ENCODE measurements at regions not wholly inside any gene's neighbourhood (a gene's known extent, or its start where the extent isn't known, plus 50 kb on each side); places are given as distances from the start of the nearest gene placed in this dataset.

GRCh38 chr5:5685737-5686136 lies 263.3 kb downstream of the ICE1 start:
- Histone ChIP-seq H3K27me3 (ENCODE audit: control insufficient read depth, low read length) (0 out of 2 replicates have a peak, but pooled peaks cover 3% of the 10 kb centered on the region), H3K27ac (ENCODE audit: low read depth, low read length) (no peak overlapping the region), H4K20me1 (ENCODE audit: control insufficient read depth, insufficient read depth, low read depth, low read length) (no peaks in the 10 kb centered on the region), H3K4me2 (ENCODE audit: low read length) (no peak overlapping the region), H3K4me3 (ENCODE audit: low read length) (no peak overlapping the region), H3K79me2 (ENCODE audit: control insufficient read depth, low read length) (no peaks in the 10 kb centered on the region), H3K4me1 (ENCODE audit: control insufficient read depth, low read length) (no peaks in the 10 kb centered on the region), H3K36me3 (ENCODE audit: control insufficient read depth, low read length) (no peaks in the 10 kb centered on the region), H3F3A (ENCODE audit: control insufficient read depth, insufficient read depth) (no peaks in the 10 kb centered on the region), H3K9me2 (replicated peaks; ENCODE audit: control insufficient read depth, low read length) (no peaks in the 10 kb centered on the region; the same call in 1 of the 2 replicates), H3K9me3 (ENCODE audit: control insufficient read depth, insufficient read depth, low read length) (no peaks in the 10 kb centered on the region)
- TF ChIP-seq CTCF (IDR thresholded peaks at IDR 0.05; ENCODE audit: low read depth, low read length, poor library complexity, severe bottlenecking) (no peak), EZH2phosphoT487 (IDR thresholded peaks at IDR 0.05; ENCODE audit: borderline replicate concordance, low read length) (no peak)

GRCh38 chr5:5683174-5683573 lies 260.7 kb downstream of the ICE1 start:
- H3K27ac ChIP-seq (ENCODE audit: low read depth, low read length): no peak overlapping the region
- H3K4me3 ChIP-seq (ENCODE audit: low read length): no peak overlapping the region
- no peak overlapping the region for H3K4me2 ChIP-seq (ENCODE audit: low read length)
- no peaks in the 10 kb centered on the region for H4K20me1 ChIP-seq (ENCODE audit: control insufficient read depth, insufficient read depth, low read depth, low read length)
- no peaks in the 10 kb centered on the region for H3K36me3 ChIP-seq (ENCODE audit: control insufficient read depth, low read length)
- no peaks in the 10 kb centered on the region for H3K4me1 ChIP-seq (ENCODE audit: control insufficient read depth, low read length)
- 0 out of 2 replicates have a peak, but pooled peaks cover 3% of the 10 kb centered on the region for H3K27me3 ChIP-seq (ENCODE audit: control insufficient read depth, low read length)
- no peaks in the 10 kb centered on the region for H3K79me2 ChIP-seq (ENCODE audit: control insufficient read depth, low read length)
- no peak for TF ChIP-seq EZH2phosphoT487 (IDR thresholded peaks at IDR 0.05; ENCODE audit: borderline replicate concordance, low read length)
- no peak for TF ChIP-seq CTCF (IDR thresholded peaks at IDR 0.05; ENCODE audit: low read depth, low read length, poor library complexity, severe bottlenecking)
- H3K9me2 ChIP-seq (replicated peaks; ENCODE audit: control insufficient read depth, low read length): no peaks in the 10 kb centered on the region
- H3F3A ChIP-seq (ENCODE audit: control insufficient read depth, insufficient read depth): no peaks in the 10 kb centered on the region
- no peaks in the 10 kb centered on the region; the same call in 1 of the 2 replicates for H3K9me3 ChIP-seq (ENCODE audit: control insufficient read depth, insufficient read depth, low read length)

- H4K20me1 ChIP-seq (ENCODE audit: control insufficient read depth, insufficient read depth, low read depth, low read length): no peaks in the 10 kb centered on the region
- H3K9me3 ChIP-seq (ENCODE audit: control insufficient read depth, insufficient read depth, low read length): peaks cover 4% of the 10 kb centered on the region; the same call in 1 of the 2 replicates
- H3K4me2 ChIP-seq (ENCODE audit: low read length): no peak overlapping the region
- H3K9me2 ChIP-seq (replicated peaks; ENCODE audit: control insufficient read depth, low read length): no peaks in the 10 kb centered on the region
- TF ChIP-seq CTCF (IDR thresholded peaks at IDR 0.05; ENCODE audit: low read depth, low read length, poor library complexity, severe bottlenecking) (no peak), EZH2phosphoT487 (IDR thresholded peaks at IDR 0.05; ENCODE audit: borderline replicate concordance, low read length) (no peak)
- H3K27me3 ChIP-seq (ENCODE audit: control insufficient read depth, low read length): no peaks in the 10 kb centered on the region
- no peaks in the 10 kb centered on the region for H3K79me2 ChIP-seq (ENCODE audit: control insufficient read depth, low read length)
- H3K4me3 ChIP-seq (ENCODE audit: low read length): no peak overlapping the region
- H3F3A ChIP-seq (ENCODE audit: control insufficient read depth, insufficient read depth): no peaks in the 10 kb centered on the region
- no peak overlapping the region for H3K27ac ChIP-seq (ENCODE audit: low read depth, low read length)
- no peaks in the 10 kb centered on the region for H3K36me3 ChIP-seq (ENCODE audit: control insufficient read depth, low read length)
- H3K4me1 ChIP-seq (ENCODE audit: control insufficient read depth, low read length): no peaks in the 10 kb centered on the region
These were observed 256.4 kb downstream of the ICE1 start for GRCh38 chr5:5678909-5679308.

Measured in DOHH2 (cell line).